A549 (cell line): ENCODE measurements at regions not wholly inside any gene's neighbourhood (a gene's known extent, or its start where the extent isn't known, plus 50 kb on each side); places are given as distances from the start of the nearest gene placed in this dataset.

ENCODE experiments used
- ATAC-seq, 2 experiments: fragments of 200-7000 bp in 1 of 2; fragments of >200 bp in 1 of 2; cut with Nextera tagmentation in 1 of 2; cut with Tn5 transposase in 1 of 2; 3 replicates each; pipeline versions ENCODE4 v1.8.0 to v1.9.1; 2018 to 2020; ENCODE audit warnings: mild to moderate bottlenecking in 1 of 2, moderate library complexity in 1 of 2
- CTCF ChIA-PET: fragments of 300-600 bp; sonication (Branson Sonifier 250); formaldehyde crosslinking; extraction: SDS; loops from one replicate; lab custom pipeline; 2021; ENCODE audit warnings: antibody characterized with exemption, inconsistent platforms; lab: Yijun Ruan, JAX
- POLR2A ChIA-PET: fragments of 350-600 bp; formaldehyde crosslinking; extraction: SDS; loops from one replicate; lab custom pipeline; 2021; ENCODE audit warnings: antibody characterized with exemption, inconsistent platforms; lab: Yijun Ruan, JAX
- DNase-seq, 2 experiments: peaks; one replicate each; pipeline versions ENCODE4 v3.0.0 to v3.0.0-alpha.2; 2011 to 2016; ENCODE audit warnings: low read depth in 1 of 2, low spot score in 1 of 2
- FAIRE-seq: peaks from 2 replicates; lab custom pipeline; 2011; peaks lifted over from hg19 to GRCh38; lab: Jason Lieb, UNC
- H3K27ac ChIP-seq, 2 experiments: fragments of >200 bp; sonication (Bioruptor Twin); formaldehyde crosslinking; 3 replicates each; pipeline ENCODE4 v1.5.1; 2016 to 2017
- H3K4me1 ChIP-seq: fragments of >200 bp; sonication (Bioruptor Twin); formaldehyde crosslinking; 3 replicates; pipeline ENCODE4 v1.6.1; 2016
- H3K4me2 ChIP-seq: fragments of >200 bp; sonication (Bioruptor Twin); formaldehyde crosslinking; 3 replicates; pipeline ENCODE4 v1.6.1; 2016
- H3K4me3 ChIP-seq: fragments of >200 bp; sonication (Bioruptor Twin); formaldehyde crosslinking; 3 replicates; pipeline ENCODE4 v1.5.1; 2016
- H3K9me3 ChIP-seq: fragments of >200 bp; sonication (Bioruptor Twin); formaldehyde crosslinking; 3 replicates; pipeline ENCODE4 v1.6.1; 2016
- BCL3 ChIP-seq: fragments of >200 bp; sonication (Bioruptor Twin); formaldehyde crosslinking; IDR thresholded peaks from 3 replicates; pipeline ENCODE4 v1.6.1; 2016
- BHLHE40 ChIP-seq: IDR thresholded peaks from 2 replicates; pipeline ENCODE4 v1.6.1; 2012; ENCODE audit warnings: low read depth, low read length, inconsistent platforms
- CBX2 ChIP-seq: fragments of 200-600 bp; sonication (generic); IDR thresholded peaks from 2 replicates; pipeline ENCODE4 v1.6.1; 2016; ENCODE audit warnings: low read depth, mild to moderate bottlenecking, borderline replicate concordance
- CBX8 ChIP-seq: fragments of 200-600 bp; sonication (generic); IDR thresholded peaks from 2 replicates; pipeline ENCODE4 v1.6.1; 2016
- CTCF ChIP-seq: fragments of >200 bp; sonication (Bioruptor Twin); formaldehyde crosslinking; IDR thresholded peaks from 3 replicates; pipeline ENCODE4 v1.5.1; 2016
- EHF ChIP-seq: fragments of 250-450 bp; sonication (Bioruptor Pico); IDR thresholded peaks from 2 replicates; pipeline ENCODE4 v1.5.0; 2020; ENCODE audit warnings: mild to moderate bottlenecking
- ESRRA ChIP-seq: fragments of 150-350 bp; IDR thresholded peaks from 2 replicates; pipeline ENCODE4 v1.6.1; 2014; ENCODE audit warnings: mild to moderate bottlenecking, low read length, borderline replicate concordance
- GATA3 ChIP-seq: IDR thresholded peaks from 2 replicates; pipeline ENCODE4 v1.6.1; 2012; ENCODE audit warnings: borderline replicate concordance
- HMGXB4 ChIP-seq: fragments of 250-450 bp; sonication (Bioruptor Pico); IDR thresholded peaks from 2 replicates; pipeline ENCODE4 v1.5.0; 2021; ENCODE audit warnings: mild to moderate bottlenecking, moderate library complexity, borderline replicate concordance
- HOXA7 ChIP-seq: fragments of 250-450 bp; sonication (Bioruptor Pico); IDR thresholded peaks from 2 replicates; pipeline ENCODE4 v1.5.0; 2020; ENCODE audit warnings: mild to moderate bottlenecking, moderate library complexity
- HOXB5 ChIP-seq: fragments of 250-450 bp; sonication (Bioruptor Pico); IDR thresholded peaks from 2 replicates; pipeline ENCODE4 v1.5.0; 2020; ENCODE audit warnings: mild to moderate bottlenecking, moderate library complexity
- JUN ChIP-seq, 2 experiments: fragments of >200 bp; sonication (Bioruptor Twin); formaldehyde crosslinking; IDR thresholded peaks; 2 replicates in 1 of 2; 3 replicates in 1 of 2; pipeline ENCODE4 v1.6.1; 2016 to 2017
- KDM1A ChIP-seq: fragments of 200-600 bp; sonication (generic); IDR thresholded peaks from 2 replicates; pipeline ENCODE4 v1.6.1; 2016; ENCODE audit warnings: low read depth, mild to moderate bottlenecking
- MAFK ChIP-seq: fragments of 450-650 bp; IDR thresholded peaks from 2 replicates; pipeline ENCODE4 v1.6.1; 2014; ENCODE audit not compliant: partially characterized antibody
- MAX ChIP-seq: IDR thresholded peaks from 2 replicates; pipeline ENCODE4 v1.6.1; 2012
- MAZ ChIP-seq: fragments of 150-350 bp; IDR thresholded peaks from 2 replicates; pipeline ENCODE4 v1.6.1; 2014; ENCODE audit warnings: antibody characterized with exemption, low read depth, low read length, borderline replicate concordance
- MYC ChIP-seq: IDR thresholded peaks from 2 replicates; pipeline ENCODE4 v1.6.1; 2012; ENCODE audit warnings: mild to moderate bottlenecking, inconsistent platforms, low read length, improper control_type of control experiment, borderline replicate concordance
- NPAS2 ChIP-seq: fragments of 250-450 bp; sonication (Bioruptor Pico); IDR thresholded peaks from 2 replicates; pipeline ENCODE4 v1.8.0; 2022; ENCODE audit warnings: mild to moderate bottlenecking, moderate library complexity, borderline replicate concordance
- RAD21 ChIP-seq, 2 experiments: fragments of >200 bp in 1 of 2; sonication (Bioruptor Twin) in 1 of 2; formaldehyde crosslinking in 1 of 2; IDR thresholded peaks in 1 of 2; conservative IDR thresholded peaks in 1 of 2; 2 replicates in 1 of 2; 3 replicates in 1 of 2; pipeline ENCODE4 v1.6.1; 2012 to 2018; ENCODE audit warnings: inconsistent platforms in 1 of 2
- RFX5 ChIP-seq: fragments of 450-650 bp; IDR thresholded peaks from 2 replicates; pipeline ENCODE4 v1.7.1; 2014; ENCODE audit warnings: antibody characterized with exemption, mild to moderate bottlenecking, moderate library complexity
- RNF2 ChIP-seq: fragments of 200-600 bp; sonication (generic); IDR thresholded peaks from 2 replicates; pipeline ENCODE4 v1.6.1; 2016; ENCODE audit warnings: low read depth, mild to moderate bottlenecking, antibody characterized with exemption, moderate library complexity, borderline replicate concordance
- SMC3 ChIP-seq: fragments of >200 bp; sonication (Bioruptor Twin); formaldehyde crosslinking; IDR thresholded peaks from 3 replicates; pipeline ENCODE4 v1.6.1; 2018; ENCODE audit warnings: inconsistent platforms
- SREBF2 ChIP-seq: fragments of 450-650 bp; IDR thresholded peaks from 2 replicates; pipeline ENCODE4 v1.6.1; 2014; ENCODE audit warnings: mild to moderate bottlenecking, moderate library complexity
- TFCP2L1 ChIP-seq: fragments of 250-450 bp; sonication (Bioruptor Pico); IDR thresholded peaks from 2 replicates; pipeline ENCODE4 v1.5.0; 2021; ENCODE audit warnings: mild to moderate bottlenecking
- USF2 ChIP-seq: fragments of 450-650 bp; IDR thresholded peaks from 2 replicates; pipeline ENCODE4 v1.6.1; 2014; ENCODE audit warnings: antibody characterized with exemption
- ZC3H11A ChIP-seq: fragments of 450-650 bp; IDR thresholded peaks from 2 replicates; pipeline ENCODE4 v1.6.1; 2014; ENCODE audit warnings: antibody characterized with exemption, mild to moderate bottlenecking
- ZFP36 ChIP-seq: fragments of 450-650 bp; IDR thresholded peaks from 2 replicates; pipeline ENCODE4 v1.6.1; 2014; ENCODE audit warnings: borderline replicate concordance; ENCODE audit not compliant: partially characterized antibody
- ZNF302 ChIP-seq: fragments of 250-450 bp; sonication (Bioruptor Pico); IDR thresholded peaks from 2 replicates; pipeline ENCODE4 v1.9.0; 2021; ENCODE audit warnings: inconsistent platforms, mild to moderate bottlenecking, moderate library complexity
- ZSCAN20 ChIP-seq: fragments of 250-450 bp; sonication (Bioruptor Pico); IDR thresholded peaks from 2 replicates; pipeline ENCODE4 v1.8.0; 2022; ENCODE audit warnings: mild to moderate bottlenecking, moderate library complexity
- WGBS: methylation state at CpG from one replicate; pipeline ENCODE4 v1.1.6; 2017; ENCODE audit errors: missing lambda C conversion rate; 5-methylcytosine and 5-hydroxymethylcytosine counted together

GRCh38 chr12:67439611-67440010 lies 170.5 kb downstream of the CAND1 start:
- 30% methylated on average over 3 of the region's 3 CpGs for WGBS

GRCh38 chr12:67441736-67442346 lies 172.7 kb downstream of the CAND1 start:
- CTCF ChIA-PET = interaction anchor here (0.7 to 3.3 kb wide), 14 partner anchors 8 to 742 kb away, joined by 3 to 20 read pairs (median 3); partner anchors contain the start of gene DYRK2
- TF ChIP-seq BHLHE40 = no peak
- TF ChIP-seq USF2 = no peak
- TF ChIP-seq ZNF302 (CRISPR knock-in tag) = no peak
- 0 out of 2 replicates have a peak, but pooled peaks have one; percentile 38 for TF ChIP-seq MAX
- no peak for TF ChIP-seq CBX8
- TF ChIP-seq SMC3 = peak; percentile 83
- no peak for TF ChIP-seq MAZ
- no peak for TF ChIP-seq MYC
- no peak for TF ChIP-seq JUN (IDR thresholded peaks at IDR 0.05)
- peak; percentile 98 for TF ChIP-seq RFX5
- TF ChIP-seq SREBF2 = no peak
- peak; percentile 75 to 79 for TF ChIP-seq RAD21 (conservative IDR thresholded peaks at IDR 0.05 in 1 of 2, IDR thresholded peaks at IDR 0.05 in 1 of 2)
- TF ChIP-seq BCL3 = no peak
- TF ChIP-seq MAFK = no peak
- TF ChIP-seq NPAS2 (CRISPR knock-in tag) = no peak
- TF ChIP-seq HOXB5 (CRISPR knock-in tag) = no peak
- TF ChIP-seq ESRRA = no peak
- TF ChIP-seq TFCP2L1 (CRISPR knock-in tag) = no peak
- no peak for TF ChIP-seq ZSCAN20 (CRISPR knock-in tag)
- peak; percentile 76 for TF ChIP-seq CTCF

More at GRCh38 chr12:67439611-67440010, 170.5 kb downstream of the CAND1 start:
- DNase-seq (no peak), ATAC-seq (no peak), FAIRE-seq (no peak)
- Histone ChIP-seq H3K4me1 (peaks cover 10% of the 10 kb centered on the region), H3K4me2 (no peak overlapping the region), H3K4me3 (no peak overlapping the region), H3K27ac (no peak overlapping the region), H3K9me3 (no peaks in the 10 kb centered on the region)
- no peak for TF ChIP-seq MYC
- no peak for TF ChIP-seq HMGXB4 (CRISPR knock-in tag)
- TF ChIP-seq KDM1A = no peak
- no peak for TF ChIP-seq RNF2
- TF ChIP-seq EHF = no peak
- no peak for TF ChIP-seq MAFK
- no peak for TF ChIP-seq GATA3
- TF ChIP-seq JUN (IDR thresholded peaks at IDR 0.05) = no peak
- no peak for TF ChIP-seq HOXA7 (CRISPR knock-in tag)
- no peak for TF ChIP-seq ZFP36
- TF ChIP-seq CBX2 = no peak
- TF ChIP-seq ZC3H11A = no peak
- TF ChIP-seq CBX8 = no peak
- CTCF ChIA-PET = interaction anchor here (1.2 to 3.3 kb wide), 4 partner anchors 9 to 503 kb away, joined by 4 to 20 read pairs (median 8); no protein-coding TSS in a partner anchor
- POLR2A ChIA-PET = no interaction called here

More at GRCh38 chr12:67441736-67442346, 172.7 kb downstream of the CAND1 start:
- WGBS = 10% methylated on average over 12 of the region's 12 CpGs
- Histone ChIP-seq H3K4me1 (no peaks in the 10 kb centered on the region), H3K4me3 (no peak overlapping the region), H3K9me3 (no peaks in the 10 kb centered on the region), H3K4me2 (peak overlapping the region; percentile 40; the same call in 2 of the 3 replicates), H3K27ac (no peak overlapping the region)
- peak; percentile 97 to 100 for ATAC-seq
- peak; percentile 56 for FAIRE-seq
- DNase-seq = peak; percentile 71 to 80
- POLR2A ChIA-PET = no interaction called here
